SH-SY5Y (cell line): ENCODE measurements at regions not wholly inside any gene's neighbourhood (a gene's known extent, or its start where the extent isn't known, plus 50 kb on each side); places are given as distances from the start of the nearest gene placed in this dataset.

Experiments used
- GATA2 ChIP-seq: IDR thresholded peaks from 2 replicates; pipeline ENCODE4 v1.6.1; 2011; ENCODE audit warnings: mild to moderate bottlenecking, low read depth, low read length
- GATA3 ChIP-seq: IDR thresholded peaks from 2 replicates; pipeline ENCODE4 v1.6.1; 2011; ENCODE audit warnings: low read depth, mild to moderate bottlenecking, low read length, moderate library complexity

- TF ChIP-seq GATA2: no peak
- no peak for TF ChIP-seq GATA3
These were observed 272.2 kb upstream of the ID2 start for GRCh38 chr2:8409461-8410260.
